K562 (cell line): ENCODE measurements at regions not wholly inside any gene's neighbourhood (a gene's known extent, or its start where the extent isn't known, plus 50 kb on each side); places are given as distances from the start of the nearest gene placed in this dataset.

Experiments
- BCOR ChIP-seq: fragments of 450-650 bp; IDR thresholded peaks from 2 replicates; pipeline ENCODE4 v1.6.1; 2016
- ZNF318 ChIP-seq, 2 experiments: fragments of 450-650 bp; IDR thresholded peaks; 2 replicates each; pipeline ENCODE4 v1.6.1; 2016; ENCODE audit warnings: mild to moderate bottlenecking in 2 of 2, borderline replicate concordance in 1 of 2, low read depth in 1 of 2, moderate library complexity in 1 of 2

GRCh38 chr1:108036796-108037562, 72.0 kb upstream of the VAV3 start (continued):
- no peak for TF ChIP-seq ZNF318 (IDR thresholded peaks at IDR 0.05; ENCODE audit: borderline replicate concordance in 1 of 2, low read depth in 1 of 2)
- peak; percentile 22; the same call in 1 of the 2 replicates for TF ChIP-seq BCOR
